ENCODE measurements at regions not wholly inside any gene's neighbourhood (a gene's known extent, or its start where the extent isn't known, plus 50 kb on each side); places are given as distances from the start of the nearest gene placed in this dataset.

DNA sequence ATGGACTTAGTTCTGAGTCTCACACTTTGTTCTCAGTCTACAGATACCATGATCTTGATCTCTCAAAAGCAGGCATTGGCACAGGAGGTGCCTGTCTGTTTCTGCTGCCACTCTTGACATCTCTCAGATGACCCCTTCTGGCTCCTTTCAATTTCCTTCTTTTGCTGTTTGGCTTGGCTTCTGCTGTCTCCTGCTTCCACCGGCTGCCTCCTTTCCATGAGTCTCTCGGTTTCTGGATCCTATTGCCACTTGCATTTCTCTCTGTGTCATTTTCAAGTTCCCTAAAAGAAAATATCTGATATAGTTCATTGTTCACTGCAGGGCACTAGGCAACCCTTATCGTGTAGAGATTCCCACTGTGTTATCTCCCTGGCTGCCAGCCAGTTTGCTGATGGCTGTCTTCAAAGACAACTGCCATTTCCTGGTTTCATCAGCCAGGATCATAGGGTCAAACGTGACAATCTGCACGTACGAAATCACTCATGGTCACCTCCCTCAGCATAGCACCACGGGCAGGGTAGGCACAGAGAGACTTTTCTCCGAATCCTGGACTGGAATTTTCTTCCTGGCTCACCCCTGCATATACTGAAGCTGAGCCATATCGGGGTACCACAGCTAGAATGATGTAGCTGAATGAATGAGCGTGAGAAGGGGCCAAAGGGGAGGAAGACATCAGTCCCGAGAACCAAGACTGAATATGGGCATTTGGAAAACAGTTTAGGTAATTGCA lies 144.6 kb upstream of the TMEM170B start (continued):
- TF ChIP-seq, protein P1, sequence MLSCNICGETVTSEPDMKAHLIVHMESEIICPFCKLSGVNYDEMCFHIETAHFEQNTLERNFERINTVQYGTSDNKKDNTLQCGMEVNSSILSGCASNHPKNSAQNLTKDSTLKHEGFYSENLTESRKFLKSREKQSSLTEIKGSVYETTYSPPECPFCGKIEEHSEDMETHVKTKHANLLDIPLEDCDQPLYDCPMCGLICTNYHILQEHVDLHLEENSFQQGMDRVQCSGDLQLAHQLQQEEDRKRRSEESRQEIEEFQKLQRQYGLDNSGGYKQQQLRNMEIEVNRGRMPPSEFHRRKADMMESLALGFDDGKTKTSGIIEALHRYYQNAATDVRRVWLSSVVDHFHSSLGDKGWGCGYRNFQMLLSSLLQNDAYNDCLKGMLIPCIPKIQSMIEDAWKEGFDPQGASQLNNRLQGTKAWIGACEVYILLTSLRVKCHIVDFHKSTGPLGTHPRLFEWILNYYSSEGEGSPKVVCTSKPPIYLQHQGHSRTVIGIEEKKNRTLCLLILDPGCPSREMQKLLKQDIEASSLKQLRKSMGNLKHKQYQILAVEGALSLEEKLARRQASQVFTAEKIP (CRISPR knock-in tag; IDR thresholded peaks at IDR 0.05; ENCODE audit: borderline replicate concordance), result no peak
- no peak for TF ChIP-seq CCAR2 (optimal IDR thresholded peaks at IDR 0.05; ENCODE audit: low read depth, low read length)
- TF ChIP-seq KLF13 (CRISPR knock-in tag; IDR thresholded peaks at IDR 0.05), result no peak
- TF ChIP-seq JDP2 (CRISPR knock-in tag; IDR thresholded peaks at IDR 0.05; ENCODE audit: borderline replicate concordance), result peak; percentile 87; the same call in 1 of the 2 replicates
- TF ChIP-seq KLF16 (CRISPR knock-in tag; IDR thresholded peaks at IDR 0.05), result peak in 1 of 2 experiments; percentile 82; a peak in 2 of 4 replicates
- TF ChIP-seq ZSCAN29 (CRISPR knock-in tag; conservative IDR thresholded peaks at IDR 0.05), result peak; percentile 98
- TF ChIP-seq PHF5A (CRISPR knock-in tag; IDR thresholded peaks at IDR 0.05; ENCODE audit: low read depth, unreplicated experiment), result no peak
- TF ChIP-seq NBN (conservative IDR thresholded peaks at IDR 0.05), result no peak
- peak; percentile 52; the same call in 1 of the 2 replicates for TF ChIP-seq CREB1 (IDR thresholded peaks at IDR 0.05)
- TF ChIP-seq CREB1 (CRISPR knock-in tag; IDR thresholded peaks at IDR 0.05), result peak; percentile 83
- TF ChIP-seq SMAD9 (CRISPR knock-in tag; IDR thresholded peaks at IDR 0.05), result no peak
- peak; percentile 83 for TF ChIP-seq ZNF598 (CRISPR knock-in tag; IDR thresholded peaks at IDR 0.05; ENCODE audit: borderline replicate concordance)
- peak; percentile 59; the same call in 1 of the 2 replicates for TF ChIP-seq NAIF1 (CRISPR knock-in tag; IDR thresholded peaks at IDR 0.05; ENCODE audit: borderline replicate concordance)
- peak; percentile 65 for TF ChIP-seq BRCA1 (CRISPR knock-in tag; IDR thresholded peaks at IDR 0.05)
- no peak for TF ChIP-seq ZNF773 (CRISPR knock-in tag; IDR thresholded peaks at IDR 0.05; ENCODE audit: borderline replicate concordance)
- TF ChIP-seq SMARCE1 (IDR thresholded peaks at IDR 0.05; ENCODE audit: borderline replicate concordance), result no peak
- TF ChIP-seq, protein P2, sequence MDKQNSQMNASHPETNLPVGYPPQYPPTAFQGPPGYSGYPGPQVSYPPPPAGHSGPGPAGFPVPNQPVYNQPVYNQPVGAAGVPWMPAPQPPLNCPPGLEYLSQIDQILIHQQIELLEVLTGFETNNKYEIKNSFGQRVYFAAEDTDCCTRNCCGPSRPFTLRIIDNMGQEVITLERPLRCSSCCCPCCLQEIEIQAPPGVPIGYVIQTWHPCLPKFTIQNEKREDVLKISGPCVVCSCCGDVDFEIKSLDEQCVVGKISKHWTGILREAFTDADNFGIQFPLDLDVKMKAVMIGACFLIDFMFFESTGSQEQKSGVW (CRISPR knock-in tag; IDR thresholded peaks at IDR 0.05; ENCODE audit: borderline replicate concordance), result no peak
- peak; percentile 25 for TF ChIP-seq IKZF4 (CRISPR knock-in tag; IDR thresholded peaks at IDR 0.05; ENCODE audit: borderline replicate concordance, low read depth, not compliant biosample characterization)
- no peak for TF ChIP-seq EEA1 (CRISPR knock-in tag; IDR thresholded peaks at IDR 0.05; ENCODE audit: borderline replicate concordance)
- TF ChIP-seq, protein P3, sequence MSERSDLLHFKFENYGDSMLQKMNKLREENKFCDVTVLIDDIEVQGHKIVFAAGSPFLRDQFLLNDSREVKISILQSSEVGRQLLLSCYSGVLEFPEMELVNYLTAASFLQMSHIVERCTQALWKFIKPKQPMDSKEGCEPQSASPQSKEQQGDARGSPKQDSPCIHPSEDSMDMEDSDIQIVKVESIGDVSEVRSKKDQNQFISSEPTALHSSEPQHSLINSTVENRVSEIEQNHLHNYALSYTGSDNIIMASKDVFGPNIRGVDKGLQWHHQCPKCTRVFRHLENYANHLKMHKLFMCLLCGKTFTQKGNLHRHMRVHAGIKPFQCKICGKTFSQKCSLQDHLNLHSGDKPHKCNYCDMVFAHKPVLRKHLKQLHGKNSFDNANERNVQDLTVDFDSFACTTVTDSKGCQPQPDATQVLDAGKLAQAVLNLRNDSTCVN (CRISPR knock-in tag; IDR thresholded peaks at IDR 0.05; ENCODE audit: borderline replicate concordance), result peak; percentile 88
- peak; percentile 98 for TF ChIP-seq SSRP1 (CRISPR knock-in tag; IDR thresholded peaks at IDR 0.05)
- no peak for TF ChIP-seq SP2 (CRISPR knock-in tag; IDR thresholded peaks at IDR 0.05)
- TF ChIP-seq ZNF383 (CRISPR knock-in tag; IDR thresholded peaks at IDR 0.05; ENCODE audit: borderline replicate concordance), result no peak
- peak; percentile 92 for TF ChIP-seq ZNF350 (CRISPR knock-in tag; IDR thresholded peaks at IDR 0.05; ENCODE audit: borderline replicate concordance, low read depth)
- peak; percentile 86 for TF ChIP-seq NR2C2 (CRISPR knock-in tag; IDR thresholded peaks at IDR 0.05; ENCODE audit: borderline replicate concordance)
- peak; percentile 85; the same call in 1 of the 2 replicates for TF ChIP-seq ZNF224 (CRISPR knock-in tag; IDR thresholded peaks at IDR 0.05)

Data from HepG2 (cell line).